ENCODE measurements at regions not wholly inside any gene's neighbourhood (a gene's known extent, or its start where the extent isn't known, plus 50 kb on each side); places are given as distances from the start of the nearest gene placed in this dataset.

GRCh38 chr11:25435197-25435596, 896.7 kb upstream of the ANO3 start:
- no peak for DNase-seq (ENCODE audit: low read depth)
- TF ChIP-seq CTCF (conservative IDR thresholded peaks at IDR 0.05; ENCODE audit: low read depth, low read length), result no peak
- no peak overlapping the region for H3K4me3 ChIP-seq (ENCODE audit: low read length)

DNA sequence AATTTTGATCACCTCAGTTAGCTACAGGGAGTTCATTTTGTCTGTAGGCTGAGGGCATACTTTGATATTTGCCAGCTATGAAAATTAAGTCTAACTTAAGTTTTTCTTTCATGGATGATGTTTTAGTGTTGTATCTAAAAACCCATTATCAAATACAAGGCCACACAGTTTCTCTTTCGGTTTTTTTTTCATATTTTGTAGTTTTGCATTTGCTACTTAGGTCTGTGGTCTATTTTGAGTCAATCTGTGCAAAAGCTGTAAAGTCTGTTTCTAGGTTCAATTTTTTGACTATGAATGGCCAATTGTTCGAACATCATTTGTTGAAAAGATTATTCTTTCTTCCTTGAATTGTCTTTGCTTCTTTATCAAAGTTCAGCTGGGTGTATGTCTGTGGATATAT, 895.6 kb upstream of the ANO3 start:
- DNase-seq (ENCODE audit: low read depth), result no peak
- no peak overlapping the region for H3K4me3 ChIP-seq (ENCODE audit: low read length)

GRCh38 chr11:25441421-25441820, 890.5 kb upstream of the ANO3 start:
- TF ChIP-seq CTCF (conservative IDR thresholded peaks at IDR 0.05; ENCODE audit: low read depth, low read length), result no peak
- no peak overlapping the region for H3K4me3 ChIP-seq (ENCODE audit: low read length)
- DNase-seq (ENCODE audit: low read depth), result no peak

More for the DNA sequence above, 895.6 kb upstream of the ANO3 start:
- TF ChIP-seq CTCF (conservative IDR thresholded peaks at IDR 0.05; ENCODE audit: low read depth, low read length), result no peak

GRCh38 chr11:25449091-25449490, 882.8 kb upstream of the ANO3 start:
- no peak overlapping the region for H3K4me3 ChIP-seq (ENCODE audit: low read length)
- no peak for TF ChIP-seq CTCF (conservative IDR thresholded peaks at IDR 0.05; ENCODE audit: low read depth, low read length)
- no peak for DNase-seq (ENCODE audit: low read depth)

GRCh38 chr11:25453471-25453870, 878.5 kb upstream of the ANO3 start:
- DNase-seq (ENCODE audit: low read depth), result no peak
- no peak overlapping the region for H3K4me3 ChIP-seq (ENCODE audit: low read length)
- TF ChIP-seq CTCF (conservative IDR thresholded peaks at IDR 0.05; ENCODE audit: low read depth, low read length), result no peak

DNA sequence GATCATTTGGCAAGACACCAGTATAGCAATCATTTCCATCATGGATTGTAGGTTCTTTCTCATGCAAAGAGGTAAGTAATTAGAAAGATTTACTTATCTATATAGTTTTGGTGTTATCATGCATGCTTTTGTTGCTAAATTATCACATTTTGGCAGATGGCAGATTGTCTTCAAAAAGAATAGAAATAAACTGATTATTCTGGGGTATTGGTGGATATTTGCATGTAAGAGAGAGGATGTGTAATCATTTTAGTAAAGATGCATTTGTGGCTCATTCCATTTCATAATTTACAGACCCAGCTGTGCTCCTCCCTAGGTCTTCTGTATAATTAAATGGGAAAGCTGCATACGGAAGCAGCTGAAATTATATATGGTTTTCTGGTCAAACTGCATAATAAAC, 875.7 kb upstream of the ANO3 start:
- no peak for TF ChIP-seq CTCF (conservative IDR thresholded peaks at IDR 0.05; ENCODE audit: low read depth, low read length)
- DNase-seq (ENCODE audit: low read depth), result no peak

DNA sequence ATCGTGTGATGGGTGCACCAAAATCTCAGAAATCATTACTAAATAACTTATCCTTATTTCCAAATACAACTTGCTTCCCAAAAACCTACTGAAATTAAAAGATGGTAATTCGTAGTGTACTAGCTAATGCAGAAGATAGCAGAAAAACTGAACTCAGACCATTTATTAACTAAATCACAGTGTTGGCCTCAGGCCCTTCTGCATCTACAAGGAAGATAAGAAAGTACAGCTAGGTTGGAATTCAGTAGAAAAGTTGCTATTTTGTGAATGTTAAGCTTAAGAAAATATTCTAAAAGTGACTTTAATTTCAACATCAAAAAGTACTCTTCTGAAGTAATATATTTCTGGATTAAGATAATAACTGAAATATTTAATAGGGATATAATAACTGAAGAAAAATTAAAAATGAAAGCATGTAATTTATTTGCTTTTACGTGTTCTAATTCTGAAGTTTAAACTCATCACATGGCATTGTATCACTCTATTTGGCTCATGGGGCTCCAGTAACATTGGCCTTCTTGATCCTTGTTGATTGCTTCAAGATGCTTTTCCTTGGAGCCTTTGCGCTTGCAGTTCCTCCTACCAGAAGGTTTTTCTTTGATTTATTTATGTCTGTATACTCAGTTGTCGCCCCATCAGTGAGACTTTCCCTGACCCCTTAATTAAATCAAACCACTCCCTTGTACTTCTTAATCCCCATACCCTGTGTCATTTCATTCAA, 847.9 kb upstream of the ANO3 start:
- no peak for TF ChIP-seq CTCF (conservative IDR thresholded peaks at IDR 0.05; ENCODE audit: low read depth, low read length)

More for the DNA sequence above, 875.7 kb upstream of the ANO3 start:
- H3K4me3 ChIP-seq (ENCODE audit: low read length), result no peak overlapping the region

More for the DNA sequence above, 847.9 kb upstream of the ANO3 start:
- H3K4me3 ChIP-seq (ENCODE audit: low read length), result no peak overlapping the region
- DNase-seq (ENCODE audit: low read depth), result no peak

All from retinal pigment epithelial cell (primary cell).